ENCODE measurements at regions not wholly inside any gene's neighbourhood (a gene's known extent, or its start where the extent isn't known, plus 50 kb on each side); places are given as distances from the start of the nearest gene placed in this dataset.

- TF ChIP-seq CTCF (IDR thresholded peaks at IDR 0.05; ENCODE audit: control extremely low read depth in 1 of 3, insufficient read depth in 1 of 3, low read depth in 1 of 3, low read length in 3 of 3) (no peak), EP300 (IDR thresholded peaks at IDR 0.05; ENCODE audit: borderline replicate concordance in 1 of 2, low read depth in 2 of 2, low read length in 2 of 2) (no peak), RFX5 (IDR thresholded peaks at IDR 0.05; ENCODE audit: borderline replicate concordance, low read depth, low read length) (no peak), CHD2 (IDR thresholded peaks at IDR 0.05; ENCODE audit: low read length) (no peak), MAX (IDR thresholded peaks at IDR 0.05) (no peak)
Measured at GRCh38 chr12:72836194-72836593, 564.0 kb downstream of the TRHDE start.

Measured in H1 (cell line).